ENCODE measurements at regions not wholly inside any gene's neighbourhood (a gene's known extent, or its start where the extent isn't known, plus 50 kb on each side); places are given as distances from the start of the nearest gene placed in this dataset.

DNA sequence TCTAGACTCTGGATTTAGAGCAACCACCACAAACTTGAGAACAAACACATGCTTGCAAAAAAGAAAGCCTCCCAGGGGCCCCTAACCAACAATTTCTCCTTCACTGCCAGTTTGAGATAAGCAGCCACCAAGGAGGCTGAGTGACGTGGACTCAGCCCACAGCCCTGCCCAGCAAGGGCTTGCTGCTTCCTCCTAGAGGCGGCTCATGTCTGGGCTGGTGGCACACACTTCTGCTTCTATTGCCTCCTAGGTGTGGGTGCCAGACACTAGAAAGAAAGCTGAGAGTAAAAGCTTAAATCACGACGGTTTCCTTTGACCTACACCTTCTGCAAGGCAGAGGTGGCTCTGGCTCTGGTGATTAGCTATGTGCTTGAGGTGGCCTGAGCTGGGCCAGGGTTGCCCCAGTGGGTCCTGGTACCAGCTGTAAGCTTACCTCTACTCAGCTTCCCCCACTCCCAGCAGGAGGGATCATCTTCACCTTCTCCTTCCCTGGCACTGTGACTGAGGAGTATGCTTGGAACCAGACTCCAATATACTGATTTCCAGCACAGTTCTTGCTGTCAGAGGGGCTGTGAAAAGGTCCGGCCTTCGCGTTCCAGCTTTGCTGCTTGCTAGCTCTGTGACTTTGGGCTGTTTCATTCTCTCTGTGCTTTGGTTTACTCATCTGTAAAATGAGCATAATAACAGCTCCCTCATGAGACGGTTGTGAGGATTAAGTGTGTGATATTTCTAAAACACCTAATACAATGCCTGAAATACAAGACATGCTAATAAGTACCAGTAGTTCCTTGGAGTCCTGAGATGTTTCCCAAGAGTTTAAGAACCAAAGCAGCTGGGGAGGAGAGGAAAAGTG lies 89.7 kb upstream of the PARP11 start:
- 76 to 88% (median 78%) methylated on average over 5 to 8 of the region's 8 CpGs for WGBS, 4 donors

DNA sequence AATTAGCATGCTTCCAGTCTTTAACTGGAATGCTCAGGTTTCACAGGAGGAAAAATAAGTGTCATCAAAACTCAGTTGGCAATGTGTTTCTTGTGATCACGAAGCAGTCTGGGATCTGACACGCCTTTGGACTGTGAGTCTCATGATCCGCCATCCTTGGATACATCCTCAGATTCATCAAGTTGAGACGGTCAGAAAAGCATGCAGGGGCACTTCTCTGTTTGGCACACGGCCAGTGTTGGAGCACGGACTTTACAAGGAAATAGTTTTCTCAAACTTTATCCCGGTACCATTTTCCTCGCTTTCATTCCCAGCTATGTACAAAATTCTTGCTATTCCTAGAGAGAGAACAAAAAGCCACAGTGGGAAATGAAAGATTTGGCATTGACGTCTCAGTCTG lies 88.4 kb upstream of the PARP11 start:
- TF ChIP-seq POLR2A (IDR thresholded peaks at IDR 0.05) = no peak
- TF ChIP-seq, protein P1, sequence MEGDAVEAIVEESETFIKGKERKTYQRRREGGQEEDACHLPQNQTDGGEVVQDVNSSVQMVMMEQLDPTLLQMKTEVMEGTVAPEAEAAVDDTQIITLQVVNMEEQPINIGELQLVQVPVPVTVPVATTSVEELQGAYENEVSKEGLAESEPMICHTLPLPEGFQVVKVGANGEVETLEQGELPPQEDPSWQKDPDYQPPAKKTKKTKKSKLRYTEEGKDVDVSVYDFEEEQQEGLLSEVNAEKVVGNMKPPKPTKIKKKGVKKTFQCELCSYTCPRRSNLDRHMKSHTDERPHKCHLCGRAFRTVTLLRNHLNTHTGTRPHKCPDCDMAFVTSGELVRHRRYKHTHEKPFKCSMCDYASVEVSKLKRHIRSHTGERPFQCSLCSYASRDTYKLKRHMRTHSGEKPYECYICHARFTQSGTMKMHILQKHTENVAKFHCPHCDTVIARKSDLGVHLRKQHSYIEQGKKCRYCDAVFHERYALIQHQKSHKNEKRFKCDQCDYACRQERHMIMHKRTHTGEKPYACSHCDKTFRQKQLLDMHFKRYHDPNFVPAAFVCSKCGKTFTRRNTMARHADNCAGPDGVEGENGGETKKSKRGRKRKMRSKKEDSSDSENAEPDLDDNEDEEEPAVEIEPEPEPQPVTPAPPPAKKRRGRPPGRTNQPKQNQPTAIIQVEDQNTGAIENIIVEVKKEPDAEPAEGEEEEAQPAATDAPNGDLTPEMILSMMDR (IDR thresholded peaks at IDR 0.05) = no peak
- DNase-seq = no peak
- Histone ChIP-seq H3K27ac (no peak overlapping the region), H3K4me1 (replicated peaks in 1 of 2) (no peaks in the 10 kb centered on the region), H3K9me3 (replicated peaks in 1 of 3) (no peaks in the 10 kb centered on the region), H3K27me3 (no peaks in the 10 kb centered on the region), H3K36me3 (replicated peaks in 1 of 2) (no peaks in the 10 kb centered on the region), H3K4me3 (no peak overlapping the region)
- WGBS, 4 donors = 54 to 67% (median 61%) methylated on average over 9 of the region's 9 CpGs
- intact Hi-C loops (cut with DNase I) = no loop called here

More for the DNA sequence above, 89.7 kb upstream of the PARP11 start:
- intact Hi-C loops (cut with DNase I) = no loop called here
- no peak overlapping the region for H3K4me3 ChIP-seq
- H3K36me3 ChIP-seq (replicated peaks in 1 of 2) = no peaks in the 10 kb centered on the region
- peak in 3 of 7 donors; percentile 18 to 31 (median 20) for DNase-seq
- H3K27ac ChIP-seq = no peak overlapping the region
- no peaks in the 10 kb centered on the region for H3K27me3 ChIP-seq
- no peaks in the 10 kb centered on the region for H3K9me3 ChIP-seq (replicated peaks in 1 of 3)
- no peaks in the 10 kb centered on the region for H3K4me1 ChIP-seq (replicated peaks in 1 of 2)
- TF ChIP-seq, protein P1 (IDR thresholded peaks at IDR 0.05) = no peak
- TF ChIP-seq POLR2A (IDR thresholded peaks at IDR 0.05) = no peak

DNA sequence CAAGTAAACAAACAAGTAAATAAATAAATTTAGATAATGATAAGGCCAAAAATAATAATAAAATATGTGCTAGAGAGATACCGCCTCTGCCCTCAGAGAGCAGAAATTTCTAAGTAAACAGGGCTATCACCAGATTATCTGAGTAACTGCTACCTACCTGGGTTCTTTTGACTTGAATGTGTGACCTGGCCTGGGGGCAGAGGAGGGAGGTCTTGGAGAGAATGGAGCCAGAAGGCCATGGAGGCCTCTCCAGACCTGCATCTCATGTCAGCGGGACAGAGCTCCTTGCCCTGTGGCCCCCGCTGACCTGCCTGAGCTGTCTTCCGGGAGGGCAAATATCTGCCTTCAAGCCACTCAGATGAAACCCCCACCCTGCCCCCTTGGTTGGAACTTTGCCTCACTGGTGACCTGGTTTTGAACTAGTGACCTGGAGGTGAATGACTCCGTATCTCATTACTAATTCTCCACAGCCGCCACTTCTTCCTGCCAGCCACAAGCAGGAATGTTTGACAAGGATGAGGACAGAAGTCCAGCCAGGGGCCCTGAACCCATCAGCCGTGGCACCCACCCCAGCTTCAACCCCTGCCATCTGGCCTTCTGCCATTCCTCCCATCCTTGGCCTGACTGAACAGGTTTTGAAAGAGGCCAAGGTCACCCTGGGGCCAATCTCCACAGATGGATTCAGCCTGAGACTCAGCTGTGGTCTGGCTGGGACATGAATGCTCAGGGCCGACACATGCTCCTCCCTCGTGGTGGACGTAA lies 86.8 kb upstream of the PARP11 start:
- peak in 4 of 7 donors; percentile 17 to 31 (median 24) for DNase-seq
- Histone ChIP-seq H3K4me1 (replicated peaks in 1 of 2) (no peaks in the 10 kb centered on the region), H3K27me3 (peaks cover 6% of the 10 kb centered on the region), H3K4me3 (no peak overlapping the region), H3K27ac (no peak overlapping the region), H3K36me3 (replicated peaks in 1 of 2) (no peaks in the 10 kb centered on the region), H3K9me3 (replicated peaks in 1 of 3) (no peaks in the 10 kb centered on the region)
- intact Hi-C loops (cut with DNase I) = no loop called here
- WGBS, 4 donors = 74 to 82% (median 78%) methylated on average over 7 to 10 of the region's 10 CpGs
- TF ChIP-seq, protein P1 (IDR thresholded peaks at IDR 0.05) = no peak
- TF ChIP-seq POLR2A (IDR thresholded peaks at IDR 0.05) = no peak

DNA sequence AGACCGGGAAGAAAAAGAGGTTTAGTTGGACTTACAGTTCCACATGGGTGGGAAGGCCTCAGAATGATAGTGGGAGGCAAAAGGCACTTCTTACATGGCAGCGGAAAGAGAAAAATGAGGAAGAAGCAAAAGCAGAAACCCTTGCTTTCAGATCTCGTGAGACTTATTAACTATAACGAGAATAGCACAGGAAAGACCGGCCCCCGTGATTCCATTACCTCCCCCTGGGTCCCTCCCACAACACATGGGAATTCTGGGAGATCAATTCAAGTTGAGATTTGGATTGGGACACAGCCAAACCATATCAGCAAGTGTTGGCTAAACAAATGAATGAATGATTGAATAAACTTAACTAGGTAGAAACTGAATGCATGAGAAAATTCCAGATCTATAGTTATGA lies 85.3 kb upstream of the PARP11 start:
- Histone ChIP-seq H3K36me3 (replicated peaks in 1 of 2) (no peaks in the 10 kb centered on the region), H3K4me3 (no peak overlapping the region), H3K4me1 (replicated peaks in 1 of 2) (no peaks in the 10 kb centered on the region), H3K9me3 (replicated peaks in 1 of 3) (no peaks in the 10 kb centered on the region), H3K27ac (no peak overlapping the region), H3K27me3 (peaks cover 6% of the 10 kb centered on the region)
- no peak for DNase-seq
- intact Hi-C loops (cut with DNase I) = no loop called here
- TF ChIP-seq POLR2A (IDR thresholded peaks at IDR 0.05) = no peak
- TF ChIP-seq, protein P1 (IDR thresholded peaks at IDR 0.05) = no peak
- WGBS, 4 donors = 82 to 87% (median 83%) methylated on average over 6 of the region's 6 CpGs
